Stomach (tissue), 4 donors: ENCODE measurements at regions not wholly inside any gene's neighbourhood (a gene's known extent, or its start where the extent isn't known, plus 50 kb on each side); places are given as distances from the start of the nearest gene placed in this dataset.

Experiments used
- POLR2A ChIP-seq, 4 donors: fragments of 450-650 bp; IDR thresholded peaks; one replicate each; pipeline ENCODE4 v1.6.1; 2016; ENCODE audit warnings: antibody characterized with exemption in 4 of 4, control low read depth in 2 of 4, mild to moderate bottlenecking in 1 of 4, moderate library complexity in 1 of 4
- TF ChIP-seq, protein P1 (sequence below), 7 experiments: fragments of 450-650 bp in 4 of 7; fragments of 200-600 bp in 3 of 7; sonication (generic) in 3 of 7; IDR thresholded peaks; one replicate each; pipeline ENCODE4 v1.5.1; 2016 to 2019; ENCODE audit warnings: antibody characterized with exemption in 7 of 7, control low read depth in 2 of 7, mild to moderate bottlenecking in 1 of 7

DNA sequence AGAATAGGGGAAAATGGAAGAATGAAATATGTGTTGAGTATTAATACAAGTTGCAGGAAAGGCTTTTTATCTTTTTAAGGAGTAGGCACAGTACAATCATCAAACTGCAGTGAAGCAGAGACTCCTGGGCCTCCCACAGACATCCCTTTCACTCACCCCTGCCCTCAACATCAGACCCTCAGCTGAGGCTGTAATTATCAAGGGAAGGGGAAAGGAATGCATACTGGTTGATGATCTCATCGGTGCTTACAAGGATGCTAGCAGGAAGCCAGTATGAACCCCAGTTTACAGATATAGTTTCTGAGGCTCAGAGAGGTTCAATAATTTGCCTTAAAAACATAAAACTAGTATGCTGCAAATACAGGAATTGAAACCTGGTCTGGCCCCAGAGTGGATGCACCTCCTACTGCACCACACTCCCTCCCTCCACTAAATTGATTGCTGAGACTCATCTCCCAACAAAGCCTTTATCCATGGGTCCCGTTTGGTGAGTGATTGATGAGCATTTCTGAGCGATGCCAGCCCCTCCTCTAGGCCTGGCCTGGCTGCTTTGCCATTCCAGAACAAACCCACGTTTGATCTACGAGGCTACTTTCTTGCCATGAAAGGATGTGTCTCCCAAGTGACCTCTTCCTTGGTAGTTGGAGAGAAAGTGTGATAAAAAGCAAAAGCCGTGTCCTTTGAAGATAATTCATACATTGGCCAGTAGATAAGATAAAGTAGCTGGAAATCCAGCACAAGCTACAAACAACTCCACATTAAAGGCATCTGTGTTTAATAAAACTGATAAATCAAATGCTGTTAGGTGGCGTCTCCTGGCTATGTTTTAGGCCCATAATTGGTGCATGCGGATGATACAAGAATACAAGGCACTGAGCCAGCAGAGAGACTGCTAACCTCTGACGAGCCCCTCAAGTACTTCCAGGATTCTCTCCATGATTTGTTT lies 233.9 kb upstream of the CAMK1G start:
- TF ChIP-seq, protein P1, sequence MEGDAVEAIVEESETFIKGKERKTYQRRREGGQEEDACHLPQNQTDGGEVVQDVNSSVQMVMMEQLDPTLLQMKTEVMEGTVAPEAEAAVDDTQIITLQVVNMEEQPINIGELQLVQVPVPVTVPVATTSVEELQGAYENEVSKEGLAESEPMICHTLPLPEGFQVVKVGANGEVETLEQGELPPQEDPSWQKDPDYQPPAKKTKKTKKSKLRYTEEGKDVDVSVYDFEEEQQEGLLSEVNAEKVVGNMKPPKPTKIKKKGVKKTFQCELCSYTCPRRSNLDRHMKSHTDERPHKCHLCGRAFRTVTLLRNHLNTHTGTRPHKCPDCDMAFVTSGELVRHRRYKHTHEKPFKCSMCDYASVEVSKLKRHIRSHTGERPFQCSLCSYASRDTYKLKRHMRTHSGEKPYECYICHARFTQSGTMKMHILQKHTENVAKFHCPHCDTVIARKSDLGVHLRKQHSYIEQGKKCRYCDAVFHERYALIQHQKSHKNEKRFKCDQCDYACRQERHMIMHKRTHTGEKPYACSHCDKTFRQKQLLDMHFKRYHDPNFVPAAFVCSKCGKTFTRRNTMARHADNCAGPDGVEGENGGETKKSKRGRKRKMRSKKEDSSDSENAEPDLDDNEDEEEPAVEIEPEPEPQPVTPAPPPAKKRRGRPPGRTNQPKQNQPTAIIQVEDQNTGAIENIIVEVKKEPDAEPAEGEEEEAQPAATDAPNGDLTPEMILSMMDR (IDR thresholded peaks at IDR 0.05) = no peak
- no peak for TF ChIP-seq POLR2A (IDR thresholded peaks at IDR 0.05)
